ENCODE measurements at regions not wholly inside any gene's neighbourhood (a gene's known extent, or its start where the extent isn't known, plus 50 kb on each side); places are given as distances from the start of the nearest gene placed in this dataset.

DNA sequence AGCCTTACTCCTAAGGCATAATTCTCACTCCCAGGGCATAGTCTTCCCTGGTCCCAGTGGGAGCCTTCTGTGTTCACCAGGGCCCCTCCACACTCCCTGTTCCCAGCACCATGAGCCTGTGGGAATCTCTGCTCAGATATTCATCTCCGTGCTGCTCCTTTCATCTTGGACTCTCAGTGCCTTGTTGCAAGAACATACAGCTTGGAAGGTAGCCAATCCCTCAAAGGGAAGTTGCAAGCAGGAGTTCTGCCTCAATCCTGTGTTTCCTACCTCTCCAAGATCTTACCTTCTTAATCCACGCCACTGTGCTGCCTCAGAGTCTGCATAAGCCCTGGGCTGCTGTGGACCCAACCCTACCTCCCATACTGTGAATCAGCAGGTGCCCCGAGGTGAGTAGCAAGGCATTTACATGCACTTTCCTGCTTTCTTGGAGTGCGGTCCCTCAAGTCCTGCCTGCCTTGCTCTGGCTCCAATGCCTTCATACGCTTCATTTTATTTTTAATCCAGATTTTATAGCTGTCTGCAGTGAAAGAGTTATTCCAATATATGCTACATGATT lies 413.8 kb upstream of the RAB6C start:
- TF ChIP-seq EZH2phosphoT487 (IDR thresholded peaks at IDR 0.05; ENCODE audit: borderline replicate concordance, low read depth) (no peak), JUND (IDR thresholded peaks at IDR 0.05) (no peak), MXI1 (IDR thresholded peaks at IDR 0.05; ENCODE audit: low read depth, low read length) (no peak), POLR2AphosphoS5 (IDR thresholded peaks at IDR 0.05; ENCODE audit: low read depth, low read length) (no peak)
- TF ChIP-seq, protein P1, sequence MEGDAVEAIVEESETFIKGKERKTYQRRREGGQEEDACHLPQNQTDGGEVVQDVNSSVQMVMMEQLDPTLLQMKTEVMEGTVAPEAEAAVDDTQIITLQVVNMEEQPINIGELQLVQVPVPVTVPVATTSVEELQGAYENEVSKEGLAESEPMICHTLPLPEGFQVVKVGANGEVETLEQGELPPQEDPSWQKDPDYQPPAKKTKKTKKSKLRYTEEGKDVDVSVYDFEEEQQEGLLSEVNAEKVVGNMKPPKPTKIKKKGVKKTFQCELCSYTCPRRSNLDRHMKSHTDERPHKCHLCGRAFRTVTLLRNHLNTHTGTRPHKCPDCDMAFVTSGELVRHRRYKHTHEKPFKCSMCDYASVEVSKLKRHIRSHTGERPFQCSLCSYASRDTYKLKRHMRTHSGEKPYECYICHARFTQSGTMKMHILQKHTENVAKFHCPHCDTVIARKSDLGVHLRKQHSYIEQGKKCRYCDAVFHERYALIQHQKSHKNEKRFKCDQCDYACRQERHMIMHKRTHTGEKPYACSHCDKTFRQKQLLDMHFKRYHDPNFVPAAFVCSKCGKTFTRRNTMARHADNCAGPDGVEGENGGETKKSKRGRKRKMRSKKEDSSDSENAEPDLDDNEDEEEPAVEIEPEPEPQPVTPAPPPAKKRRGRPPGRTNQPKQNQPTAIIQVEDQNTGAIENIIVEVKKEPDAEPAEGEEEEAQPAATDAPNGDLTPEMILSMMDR (IDR thresholded peaks at IDR 0.05), result no peak

Measured in SK-N-SH (cell line).